ENCODE measurements at regions not wholly inside any gene's neighbourhood (a gene's known extent, or its start where the extent isn't known, plus 50 kb on each side); places are given as distances from the start of the nearest gene placed in this dataset.

DNA sequence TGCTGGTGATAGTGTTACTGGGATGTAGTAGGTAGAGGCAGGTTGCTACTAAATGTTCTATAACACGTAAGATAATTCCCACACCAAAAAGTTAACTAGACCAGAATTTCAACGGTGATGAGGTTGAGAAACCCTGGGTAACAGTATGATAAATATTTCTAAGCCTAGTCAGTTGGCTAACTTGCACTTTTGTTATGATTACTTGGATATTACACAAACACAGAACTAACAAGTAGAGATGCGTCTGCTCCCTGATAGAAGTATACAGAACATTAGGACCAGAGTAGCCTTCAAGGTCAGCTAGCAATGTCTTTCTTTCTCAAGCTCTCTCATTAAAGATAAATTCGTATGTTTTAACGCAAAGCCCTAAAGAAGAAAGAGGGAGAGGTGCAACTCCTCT is 86.2 kb upstream of the FZD8 start:
- no peak for TF ChIP-seq SMC3 (IDR thresholded peaks at IDR 0.05; ENCODE audit: borderline replicate concordance, low read length)
- TF ChIP-seq POLR2A (IDR thresholded peaks at IDR 0.05; ENCODE audit: low read depth, low read length) = no peak
- TF ChIP-seq POU2F2 (IDR thresholded peaks at IDR 0.05; ENCODE audit: borderline replicate concordance, low read depth, low read length) = no peak
- TF ChIP-seq SREBF1 (IDR thresholded peaks at IDR 0.05; ENCODE audit: low read length) = no peak
- no peak for TF ChIP-seq MYC (IDR thresholded peaks at IDR 0.05; ENCODE audit: insufficient read depth, insufficient read length, insufficient replicate concordance, low read length, severe bottlenecking)
- TF ChIP-seq NFYB (IDR thresholded peaks at IDR 0.05; ENCODE audit: insufficient read depth, low read depth, low read length) = no peak
- TF ChIP-seq CBX5 (IDR thresholded peaks at IDR 0.05; ENCODE audit: low read depth) = no peak
